HepG2 (cell line): ENCODE measurements at regions not wholly inside any gene's neighbourhood (a gene's known extent, or its start where the extent isn't known, plus 50 kb on each side); places are given as distances from the start of the nearest gene placed in this dataset.
A peak's percentile ranks its signal among the peaks of the same experiment; 100 is the strongest.

ENCODE experiments used
- ATAC-seq: fragments of 200-7000 bp; cut with Tn5 transposase; 3 replicates; pipeline ENCODE4 v1.9.1; 2020; ENCODE audit warnings: mild to moderate bottlenecking, moderate library complexity
- BruUV-seq: library from RNA; stranded (reverse); fragments of 400-500 nt; replicated peaks from 2 replicates; lab custom pipeline; 2021; lab: Mats Ljungman, UMichigan
- CTCF ChIA-PET: fragments of 300-600 bp; formaldehyde crosslinking; extraction: SDS; loops from one replicate; lab custom pipeline; 2021; ENCODE audit warnings: low total read pairs, inconsistent platforms, low intra/inter-chr PET ratio; lab: Yijun Ruan, JAX
- POLR2A ChIA-PET: fragments of 350-600 bp; sonication (Branson Sonifier 250); formaldehyde crosslinking; loops from one replicate; lab custom pipeline; 2020; ENCODE audit warnings: antibody characterized with exemption, inconsistent platforms; lab: Yijun Ruan, JAX
- DNase-seq: peaks from one replicate; pipeline ENCODE4 v3.0.0-alpha.2; 2015; ENCODE audit warnings: low spot score
- FAIRE-seq: peaks from 3 replicates; lab custom pipeline; 2011; peaks lifted over from hg19 to GRCh38; lab: Jason Lieb, UNC
- H2AFZ ChIP-seq: one replicate; pipeline ENCODE4 v1.6.1; 2011; ENCODE audit warnings: low read length, inconsistent platforms
- H3K27ac ChIP-seq: fragments of 300-600 bp; 3 replicates; pipeline ENCODE4 v1.8.0; 2011; ENCODE audit warnings: mixed run types, mild to moderate bottlenecking, mixed read lengths, low read length, inconsistent platforms; ENCODE audit not compliant: insufficient read depth; ENCODE audit errors: extremely low read length
- H3K27me3 ChIP-seq, 2 experiments: fragments of 200-600 bp in 1 of 2; 2 replicates in 1 of 2; 3 replicates in 1 of 2; pipeline versions ENCODE4 v1.6.0 to v1.8.0; 2011; ENCODE audit warnings: low read length in 2 of 2, mild to moderate bottlenecking in 2 of 2, moderate library complexity in 2 of 2, inconsistent platforms in 1 of 2; ENCODE audit not compliant: insufficient read depth in 2 of 2, control insufficient read depth in 1 of 2
- H3K36me3 ChIP-seq, 2 experiments: fragments of 200-600 bp in 1 of 2; replicated peaks in 1 of 2; 2 replicates in 1 of 2; 3 replicates in 1 of 2; pipeline versions ENCODE4 v1.5.1 to v1.8.0; 2011; ENCODE audit warnings: low read length in 2 of 2, inconsistent platforms in 1 of 2; ENCODE audit not compliant: insufficient read depth in 2 of 2, control insufficient read depth in 1 of 2
- H3K4me1 ChIP-seq: 2 replicates; pipeline ENCODE4 v1.5.1; 2012; ENCODE audit warnings: low read length, inconsistent platforms; ENCODE audit not compliant: insufficient read depth
- H3K4me2 ChIP-seq: 2 replicates; pipeline ENCODE4 v1.6.0; 2011; ENCODE audit warnings: low read depth, low read length, inconsistent platforms
- H3K4me3 ChIP-seq, 3 experiments: fragments of 200-600 bp in 1 of 3; sonication (generic), shearing (Covaris generic) in 1 of 3; replicated peaks in 1 of 3; 2 replicates each; pipeline ENCODE4 v1.5.1; 2011 to 2016; ENCODE audit warnings: low read length in 3 of 3, inconsistent platforms in 2 of 3, low read depth in 2 of 3, mild to moderate bottlenecking in 2 of 3, control low read depth in 1 of 3, mixed read lengths in 1 of 3; ENCODE audit not compliant: insufficient read depth in 1 of 3
- H3K79me2 ChIP-seq: one replicate; pipeline ENCODE4 v1.6.1; 2011; ENCODE audit warnings: low read length, inconsistent platforms; ENCODE audit not compliant: insufficient read depth
- H3K9ac ChIP-seq: 2 replicates; pipeline ENCODE4 v1.6.0; 2011; ENCODE audit warnings: mild to moderate bottlenecking, low read depth, low read length, inconsistent platforms; ENCODE audit not compliant: insufficient read depth
- H3K9me3 ChIP-seq: 2 replicates; pipeline ENCODE4 v1.5.1; 2012; ENCODE audit warnings: mild to moderate bottlenecking, low read length
- H4K20me1 ChIP-seq: 2 replicates; pipeline ENCODE4 v1.6.0; 2011; ENCODE audit warnings: inconsistent platforms, mild to moderate bottlenecking, low read length, moderate library complexity; ENCODE audit not compliant: insufficient read depth
- ARID5B ChIP-seq: IDR thresholded peaks from 2 replicates; pipeline ENCODE4 v1.4.0; 2020; ENCODE audit warnings: mild to moderate bottlenecking, missing genetic modification reagents
- CEBPB ChIP-seq: IDR thresholded peaks from 2 replicates; pipeline ENCODE4 v1.6.1; 2011; ENCODE audit warnings: low read depth, low read length, improper control_type of control experiment, borderline replicate concordance
- CEBPG ChIP-seq: IDR thresholded peaks from 2 replicates; pipeline ENCODE4 v1.6.1; 2016
- EP300 ChIP-seq, 3 experiments: sonication (generic) in 1 of 3; formaldehyde crosslinking in 1 of 3; IDR thresholded peaks; 2 replicates each; pipeline versions ENCODE4 v1.5.1 to v1.6.1; 2011 to 2020; ENCODE audit warnings: low read depth in 2 of 3, low read length in 2 of 3, borderline replicate concordance in 1 of 3, improper control_type of control experiment in 1 of 3, mild to moderate bottlenecking in 1 of 3, missing genetic modification reagents in 1 of 3, moderate library complexity in 1 of 3
- HDAC2 ChIP-seq: sonication (generic); formaldehyde crosslinking; IDR thresholded peaks from 2 replicates; pipeline ENCODE4 v1.4.0; 2020; ENCODE audit warnings: missing genetic modification reagents
- NBN ChIP-seq: fragments of 450-650 bp; conservative IDR thresholded peaks from 2 replicates; pipeline ENCODE4 v1.6.1; 2017
- NFATC3 ChIP-seq: sonication (generic); formaldehyde crosslinking; IDR thresholded peaks from 2 replicates; pipeline ENCODE4 v1.5.1; 2020; ENCODE audit warnings: mild to moderate bottlenecking, missing genetic modification reagents
- SUZ12 ChIP-seq: fragments of 150-350 bp; IDR thresholded peaks from 2 replicates; pipeline ENCODE4 v1.6.1; 2014; ENCODE audit warnings: low read depth, low read length
- ZNF282 ChIP-seq: fragments of 450-650 bp; IDR thresholded peaks from 2 replicates; pipeline ENCODE4 v1.6.1; 2018; ENCODE audit not compliant: partially characterized antibody
- ZNF558 ChIP-seq: sonication (generic); formaldehyde crosslinking; IDR thresholded peaks from 2 replicates; pipeline ENCODE4 v1.9.0; 2022; ENCODE audit warnings: mild to moderate bottlenecking, missing genetic modification reagents, borderline replicate concordance
- WGBS: methylation state at CpG from one replicate; pipeline ENCODE4 v1.1.6; 2017; ENCODE audit warnings: low lambda C conversion rate; 5-methylcytosine and 5-hydroxymethylcytosine counted together
- in situ Hi-C: cut with HindIII; loops from 2 replicates; pipeline ENCODE4 v1.10.0; 2017; ENCODE audit warnings: low pct_unique_long_range_greater_than_20kb; ENCODE audit not compliant: extremely low pct_ligation_motif_present
- intact Hi-C: fragments of 100-400 bp; cut with micrococcal nuclease; formaldehyde crosslinking; loops from one replicate; pipeline ENCODE4 v1.10.0; 2022; ENCODE audit not compliant: unreplicated experiment

GRCh38 chr10:4132216-4132556, 347.2 kb upstream of the KLF6 start:
- ChIA-PET CTCF (no interaction called here), POLR2A (no interaction called here)
- DNase-seq (no peak), FAIRE-seq (no peak), ATAC-seq (no peak)
- H3K79me2 ChIP-seq = no peaks in the 10 kb centered on the region
- H3K9ac ChIP-seq = no peak overlapping the region
- intact Hi-C loops = no loop called here
- no peaks in the 10 kb centered on the region for H4K20me1 ChIP-seq
- H3K9me3 ChIP-seq = no peaks in the 10 kb centered on the region
- H3K4me1 ChIP-seq = peaks cover 26% of the 10 kb centered on the region
- TF ChIP-seq NFATC3 (no peak), SUZ12 (no peak), EP300 (IDR thresholded peaks at IDR 0.05; ENCODE audit: low read depth in 2 of 2, low read length in 2 of 2) (no peak), EP300 (CRISPR knock-in tag; IDR thresholded peaks at IDR 0.05; ENCODE audit: borderline replicate concordance) (no peak), HDAC2 (CRISPR knock-in tag) (no peak), NBN (0 out of 2 replicates have a peak, but pooled peaks have one; percentile 10), ZNF558 (no peak)
- in situ Hi-C loops = no loop called here
- no peak overlapping the region for H3K27ac ChIP-seq
- BruUV-seq = no TSS peak
- no peak overlapping the region for H2AFZ ChIP-seq
- no peaks in the 10 kb centered on the region for H3K36me3 ChIP-seq
- no CpG with 5 or more reads among the region's 1 CpG for WGBS
- H3K4me3 ChIP-seq = no peak overlapping the region
- H3K27me3 ChIP-seq = no peaks in the 10 kb centered on the region
- no peak overlapping the region for H3K4me2 ChIP-seq

- Histone ChIP-seq H3K36me3 (no peaks in the 10 kb centered on the region), H4K20me1 (no peaks in the 10 kb centered on the region), H3K79me2 (no peaks in the 10 kb centered on the region), H3K27ac (no peak overlapping the region), H3K27me3 (no peaks in the 10 kb centered on the region), H3K4me2 (no peak overlapping the region), H2AFZ (no peak overlapping the region), H3K9ac (no peak overlapping the region), H3K4me3 (no peak overlapping the region), H3K4me1 (peaks cover 26% of the 10 kb centered on the region), H3K9me3 (peaks cover 4% of the 10 kb centered on the region; the same call in 1 of the 2 replicates)
- FAIRE-seq (no peak), ATAC-seq (no peak), DNase-seq (no peak)
- WGBS = 2% methylated on average over 5 of the region's 5 CpGs
- BruUV-seq = no TSS peak
- ChIA-PET POLR2A (no interaction called here), CTCF (no interaction called here)
- in situ Hi-C loops = no loop called here
- intact Hi-C loops = no loop called here
- TF ChIP-seq CEBPB = peak; percentile 68; the same call in 1 of the 2 replicates
- peak; percentile 48 for TF ChIP-seq CEBPG (CRISPR knock-in tag)
- no peak for TF ChIP-seq ZNF282
- 0 out of 2 replicates have a peak, but pooled peaks have one; percentile 34 for TF ChIP-seq ARID5B (CRISPR knock-in tag)
These were observed 346.6 kb upstream of the KLF6 start for GRCh38 chr10:4131407-4132215.
